RWPE2 (cell line): ENCODE measurements at regions not wholly inside any gene's neighbourhood (a gene's known extent, or its start where the extent isn't known, plus 50 kb on each side); places are given as distances from the start of the nearest gene placed in this dataset.

ENCODE experiments used
- ATAC-seq: fragments of 200-7000 bp; cut with Tn5 transposase; 3 replicates; pipeline ENCODE4 v1.9.1; 2021; ENCODE audit warnings: low read depth
- DNase-seq: peaks from one replicate; pipeline ENCODE4 v3.0.0-alpha.2; 2020; ENCODE audit warnings: low spot score
- H3K27ac ChIP-seq: fragments of 450-650 bp; 2 replicates; pipeline ENCODE4 v1.5.1; 2017; ENCODE audit warnings: mild to moderate bottlenecking; ENCODE audit not compliant: poor library complexity, severe bottlenecking
- H3K27me3 ChIP-seq: fragments of 250-450 bp; sonication (Bioruptor Pico); 2 replicates; pipeline ENCODE4 v1.5.1; 2021; ENCODE audit warnings: mild to moderate bottlenecking, moderate library complexity; ENCODE audit not compliant: insufficient read depth, poor library complexity, severe bottlenecking
- H3K36me3 ChIP-seq: fragments of 250-450 bp; sonication (Bioruptor Pico); 2 replicates; pipeline ENCODE4 v1.5.1; 2020; ENCODE audit warnings: low read depth, mild to moderate bottlenecking, moderate library complexity
- H3K4me1 ChIP-seq: fragments of 250-450 bp; sonication (Bioruptor Pico); 2 replicates; pipeline ENCODE4 v1.5.1; 2021; ENCODE audit warnings: mild to moderate bottlenecking, moderate library complexity; ENCODE audit not compliant: insufficient read depth, poor library complexity, severe bottlenecking
- H3K4me3 ChIP-seq: fragments of 250-450 bp; sonication (Bioruptor Pico); 2 replicates; pipeline ENCODE4 v1.5.1; 2021; ENCODE audit warnings: mild to moderate bottlenecking, moderate library complexity; ENCODE audit not compliant: severe bottlenecking
- H3K9me3 ChIP-seq: fragments of 250-450 bp; sonication (Bioruptor Pico); 2 replicates; pipeline ENCODE4 v1.5.1; 2021; ENCODE audit warnings: mild to moderate bottlenecking, moderate library complexity; ENCODE audit not compliant: severe bottlenecking
- TF ChIP-seq, protein P1 (sequence below): fragments of 450-650 bp; IDR thresholded peaks from one replicate; pipeline ENCODE4 v1.5.1; 2017; ENCODE audit warnings: mild to moderate bottlenecking, moderate library complexity; ENCODE audit not compliant: poor library complexity, severe bottlenecking

DNA sequence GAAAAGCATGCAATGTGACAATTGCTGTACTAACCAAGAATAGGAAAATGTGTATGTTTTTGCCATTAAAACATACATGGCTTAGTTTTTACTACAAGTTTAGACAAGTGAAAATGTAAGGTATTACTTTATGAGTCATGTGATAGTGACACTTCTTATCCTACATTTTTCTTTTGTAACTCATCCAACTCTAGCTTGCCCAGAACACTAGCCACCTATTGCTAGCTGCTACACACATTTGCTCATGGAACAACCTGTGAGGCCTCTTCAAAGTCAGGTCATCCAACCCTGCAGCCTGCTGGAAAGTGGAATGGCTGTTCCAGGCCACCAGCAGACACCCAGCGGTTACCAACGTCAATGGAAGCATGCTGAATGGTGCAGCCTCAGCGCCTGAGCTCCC, 1043.9 kb downstream of the TMEM182 start:
- H3K36me3 ChIP-seq = no peaks in the 10 kb centered on the region
- H3K9me3 ChIP-seq = no peaks in the 10 kb centered on the region
- H3K27ac ChIP-seq = peak overlapping the region; percentile 11
- no peaks in the 10 kb centered on the region for H3K27me3 ChIP-seq
- H3K4me3 ChIP-seq = no peak overlapping the region
- no peaks in the 10 kb centered on the region for H3K4me1 ChIP-seq
- ATAC-seq = peak; percentile 81
- TF ChIP-seq, protein P1, sequence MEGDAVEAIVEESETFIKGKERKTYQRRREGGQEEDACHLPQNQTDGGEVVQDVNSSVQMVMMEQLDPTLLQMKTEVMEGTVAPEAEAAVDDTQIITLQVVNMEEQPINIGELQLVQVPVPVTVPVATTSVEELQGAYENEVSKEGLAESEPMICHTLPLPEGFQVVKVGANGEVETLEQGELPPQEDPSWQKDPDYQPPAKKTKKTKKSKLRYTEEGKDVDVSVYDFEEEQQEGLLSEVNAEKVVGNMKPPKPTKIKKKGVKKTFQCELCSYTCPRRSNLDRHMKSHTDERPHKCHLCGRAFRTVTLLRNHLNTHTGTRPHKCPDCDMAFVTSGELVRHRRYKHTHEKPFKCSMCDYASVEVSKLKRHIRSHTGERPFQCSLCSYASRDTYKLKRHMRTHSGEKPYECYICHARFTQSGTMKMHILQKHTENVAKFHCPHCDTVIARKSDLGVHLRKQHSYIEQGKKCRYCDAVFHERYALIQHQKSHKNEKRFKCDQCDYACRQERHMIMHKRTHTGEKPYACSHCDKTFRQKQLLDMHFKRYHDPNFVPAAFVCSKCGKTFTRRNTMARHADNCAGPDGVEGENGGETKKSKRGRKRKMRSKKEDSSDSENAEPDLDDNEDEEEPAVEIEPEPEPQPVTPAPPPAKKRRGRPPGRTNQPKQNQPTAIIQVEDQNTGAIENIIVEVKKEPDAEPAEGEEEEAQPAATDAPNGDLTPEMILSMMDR = no peak
- DNase-seq = no peak

DNA sequence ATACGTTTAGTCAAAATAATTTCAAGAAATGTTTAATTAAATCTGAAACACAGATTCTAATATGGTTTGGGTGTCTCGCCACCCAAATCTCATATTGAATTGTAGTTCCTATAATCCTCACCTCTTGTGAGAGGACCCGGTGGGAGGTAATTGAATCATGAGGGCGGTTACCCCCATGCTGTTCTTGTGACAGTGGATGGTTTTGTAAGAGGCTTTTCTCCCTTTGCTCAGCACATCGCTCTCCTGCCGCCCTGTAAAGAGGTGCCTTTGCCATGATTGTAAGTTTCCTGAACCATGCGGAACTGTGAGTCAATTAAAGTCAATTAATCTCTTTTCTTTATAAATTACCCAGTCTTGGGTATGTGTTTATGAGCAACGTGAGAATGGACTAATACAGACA, 1045.1 kb upstream of the POU3F3 start:
- ATAC-seq = no peak
- Histone ChIP-seq H3K27ac (no peak overlapping the region), H3K36me3 (no peaks in the 10 kb centered on the region), H3K9me3 (no peaks in the 10 kb centered on the region), H3K4me3 (no peak overlapping the region), H3K4me1 (no peaks in the 10 kb centered on the region), H3K27me3 (no peaks in the 10 kb centered on the region)
- TF ChIP-seq, protein P1 = no peak
- DNase-seq = no peak

DNA sequence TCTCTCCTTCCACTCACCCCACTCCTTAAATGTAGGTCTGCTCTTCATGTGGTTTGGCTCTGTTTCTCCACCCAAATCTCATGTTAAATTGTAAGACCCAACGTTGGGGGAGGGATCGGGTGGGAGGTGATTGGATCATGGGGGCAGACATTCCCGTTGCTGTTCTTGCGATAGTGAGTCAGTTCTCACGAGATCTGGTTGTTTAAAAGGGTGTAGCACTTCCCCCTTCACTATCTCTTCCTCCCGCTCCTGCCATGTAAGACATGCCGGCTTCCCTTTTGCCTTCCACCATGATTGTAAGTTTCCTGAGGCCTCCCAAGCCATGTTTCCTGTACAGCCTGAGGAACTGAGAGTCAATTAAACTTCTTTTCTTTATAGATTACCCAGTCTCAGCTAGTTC, 1044.5 kb upstream of the POU3F3 start:
- Histone ChIP-seq H3K9me3 (no peaks in the 10 kb centered on the region), H3K27ac (peak overlapping the region; percentile 39), H3K27me3 (no peaks in the 10 kb centered on the region), H3K4me3 (no peak overlapping the region), H3K36me3 (no peaks in the 10 kb centered on the region), H3K4me1 (no peaks in the 10 kb centered on the region)
- ATAC-seq (no peak), DNase-seq (no peak)
- TF ChIP-seq, protein P1 = no peak

DNA sequence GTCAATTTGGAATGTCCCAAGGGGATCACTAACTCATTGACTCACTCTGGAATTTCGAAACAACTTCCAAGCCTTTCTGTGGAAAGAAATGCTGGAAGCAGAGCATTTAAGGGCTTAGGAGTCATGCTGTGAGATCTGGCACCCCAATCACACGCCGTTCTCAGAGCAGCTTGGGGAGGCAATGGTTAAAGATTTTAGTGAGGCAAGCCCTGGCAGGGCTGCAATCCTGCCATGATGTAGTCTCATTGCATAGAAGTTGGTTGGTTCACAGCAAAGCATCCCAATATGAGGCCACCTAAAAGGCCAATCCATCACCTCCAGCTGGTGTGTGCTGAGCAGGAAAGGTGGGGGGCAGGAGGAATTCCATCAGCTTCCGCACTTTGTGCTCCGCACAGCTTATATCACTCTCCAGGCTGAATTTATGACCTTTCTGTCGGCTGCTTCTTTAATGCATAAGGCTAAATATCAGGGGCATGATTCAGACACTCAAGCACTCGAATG, 1043.9 kb upstream of the POU3F3 start:
- H3K4me3 ChIP-seq = no peak overlapping the region
- H3K36me3 ChIP-seq = no peaks in the 10 kb centered on the region
- peak overlapping the region; percentile 39 for H3K27ac ChIP-seq
- H3K4me1 ChIP-seq = no peaks in the 10 kb centered on the region
- no peaks in the 10 kb centered on the region for H3K27me3 ChIP-seq
- TF ChIP-seq, protein P1 = no peak
- peak; percentile 62 for ATAC-seq
- no peak for DNase-seq
- H3K9me3 ChIP-seq = no peaks in the 10 kb centered on the region

DNA sequence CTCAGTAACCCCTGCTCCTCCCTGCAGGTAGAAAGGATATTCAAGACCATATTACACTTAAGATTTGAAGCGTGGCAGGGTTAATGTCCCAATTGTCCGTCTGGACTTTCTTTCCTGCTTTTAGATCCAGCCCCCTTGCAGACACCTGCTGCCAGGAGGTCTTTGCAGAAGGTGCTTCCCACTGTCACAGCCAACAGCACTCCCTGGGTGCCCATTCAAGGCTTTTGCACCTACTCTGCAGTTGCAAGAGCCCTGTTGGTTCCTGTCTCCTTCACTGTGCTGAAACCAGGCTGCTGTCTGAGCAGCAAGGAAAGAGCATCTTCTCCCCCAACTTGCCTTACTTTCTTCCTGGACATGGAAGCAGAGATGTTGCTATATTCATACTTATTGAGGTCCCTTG, 1043.0 kb upstream of the POU3F3 start:
- Histone ChIP-seq H3K27me3 (no peaks in the 10 kb centered on the region), H3K9me3 (no peaks in the 10 kb centered on the region), H3K36me3 (no peaks in the 10 kb centered on the region), H3K27ac (peak overlapping the region; percentile 39), H3K4me1 (no peaks in the 10 kb centered on the region), H3K4me3 (no peak overlapping the region)
- DNase-seq = no peak
- TF ChIP-seq, protein P1 = no peak
- ATAC-seq = no peak
